ENCODE measurements at regions not wholly inside any gene's neighbourhood (a gene's known extent, or its start where the extent isn't known, plus 50 kb on each side); places are given as distances from the start of the nearest gene placed in this dataset.

DNA sequence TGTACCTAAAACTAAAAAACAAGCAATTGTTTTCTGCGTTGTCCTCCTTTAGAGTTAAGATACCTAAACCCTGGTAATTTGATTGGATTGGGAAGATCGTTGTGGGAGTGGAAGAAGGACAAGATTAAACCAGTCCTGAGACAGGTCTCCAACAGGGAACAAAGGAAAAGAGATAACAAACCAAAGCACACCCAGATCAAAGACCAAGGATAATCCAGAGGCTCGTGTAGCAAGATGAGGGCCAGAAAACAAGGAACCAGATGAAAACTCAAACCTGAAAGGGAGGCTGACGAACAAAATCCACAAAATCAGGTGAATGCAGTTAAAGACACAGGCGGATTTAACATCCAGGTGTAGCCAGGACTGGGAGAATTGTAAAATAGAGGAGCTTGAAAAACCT lies 618.1 kb downstream of the SLCO4C1 start:
- TF ChIP-seq, protein P1, sequence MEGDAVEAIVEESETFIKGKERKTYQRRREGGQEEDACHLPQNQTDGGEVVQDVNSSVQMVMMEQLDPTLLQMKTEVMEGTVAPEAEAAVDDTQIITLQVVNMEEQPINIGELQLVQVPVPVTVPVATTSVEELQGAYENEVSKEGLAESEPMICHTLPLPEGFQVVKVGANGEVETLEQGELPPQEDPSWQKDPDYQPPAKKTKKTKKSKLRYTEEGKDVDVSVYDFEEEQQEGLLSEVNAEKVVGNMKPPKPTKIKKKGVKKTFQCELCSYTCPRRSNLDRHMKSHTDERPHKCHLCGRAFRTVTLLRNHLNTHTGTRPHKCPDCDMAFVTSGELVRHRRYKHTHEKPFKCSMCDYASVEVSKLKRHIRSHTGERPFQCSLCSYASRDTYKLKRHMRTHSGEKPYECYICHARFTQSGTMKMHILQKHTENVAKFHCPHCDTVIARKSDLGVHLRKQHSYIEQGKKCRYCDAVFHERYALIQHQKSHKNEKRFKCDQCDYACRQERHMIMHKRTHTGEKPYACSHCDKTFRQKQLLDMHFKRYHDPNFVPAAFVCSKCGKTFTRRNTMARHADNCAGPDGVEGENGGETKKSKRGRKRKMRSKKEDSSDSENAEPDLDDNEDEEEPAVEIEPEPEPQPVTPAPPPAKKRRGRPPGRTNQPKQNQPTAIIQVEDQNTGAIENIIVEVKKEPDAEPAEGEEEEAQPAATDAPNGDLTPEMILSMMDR (IDR thresholded peaks at IDR 0.05; ENCODE audit: low read depth, low read length), result no peak
- TF ChIP-seq MAX (IDR thresholded peaks at IDR 0.05; ENCODE audit: low read depth, low read length), result no peak
- no peak for TF ChIP-seq POLR2A (IDR thresholded peaks at IDR 0.05; ENCODE audit: extremely low read depth, insufficient read length)
- TF ChIP-seq MYC (IDR thresholded peaks at IDR 0.05; ENCODE audit: low read depth, low read length), result no peak
- H3K4me3 ChIP-seq (ENCODE audit: low read depth, low read length), result no peak overlapping the region
- DNase-seq (ENCODE audit: low read depth), result no peak

DNA sequence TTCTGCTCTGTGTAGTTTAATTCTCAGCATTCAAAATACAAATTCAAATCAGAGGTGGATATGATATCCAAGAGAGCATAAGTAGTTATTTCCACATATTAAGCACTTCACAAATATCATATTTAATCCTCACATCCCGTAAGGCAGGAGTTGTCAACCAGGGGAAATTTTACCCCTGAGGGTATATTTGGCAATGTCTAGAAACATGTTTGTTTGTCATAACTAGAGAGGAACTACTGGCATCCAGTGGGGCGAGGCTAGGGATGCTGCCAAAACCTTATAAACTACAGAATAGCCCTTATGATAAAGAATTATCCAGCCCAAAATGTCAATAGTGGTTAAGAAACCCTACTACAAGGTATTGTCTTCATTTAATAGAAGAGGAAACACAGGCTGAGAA lies 619.4 kb downstream of the SLCO4C1 start:
- TF ChIP-seq MAX (IDR thresholded peaks at IDR 0.05; ENCODE audit: low read depth, low read length) (no peak), MYC (IDR thresholded peaks at IDR 0.05; ENCODE audit: low read depth, low read length) (no peak), POLR2A (IDR thresholded peaks at IDR 0.05; ENCODE audit: extremely low read depth, insufficient read length) (no peak)
- TF ChIP-seq, protein P1 (IDR thresholded peaks at IDR 0.05; ENCODE audit: low read depth, low read length), result no peak
- no peak overlapping the region for H3K4me3 ChIP-seq (ENCODE audit: low read depth, low read length)
- DNase-seq (ENCODE audit: low read depth), result no peak

DNA sequence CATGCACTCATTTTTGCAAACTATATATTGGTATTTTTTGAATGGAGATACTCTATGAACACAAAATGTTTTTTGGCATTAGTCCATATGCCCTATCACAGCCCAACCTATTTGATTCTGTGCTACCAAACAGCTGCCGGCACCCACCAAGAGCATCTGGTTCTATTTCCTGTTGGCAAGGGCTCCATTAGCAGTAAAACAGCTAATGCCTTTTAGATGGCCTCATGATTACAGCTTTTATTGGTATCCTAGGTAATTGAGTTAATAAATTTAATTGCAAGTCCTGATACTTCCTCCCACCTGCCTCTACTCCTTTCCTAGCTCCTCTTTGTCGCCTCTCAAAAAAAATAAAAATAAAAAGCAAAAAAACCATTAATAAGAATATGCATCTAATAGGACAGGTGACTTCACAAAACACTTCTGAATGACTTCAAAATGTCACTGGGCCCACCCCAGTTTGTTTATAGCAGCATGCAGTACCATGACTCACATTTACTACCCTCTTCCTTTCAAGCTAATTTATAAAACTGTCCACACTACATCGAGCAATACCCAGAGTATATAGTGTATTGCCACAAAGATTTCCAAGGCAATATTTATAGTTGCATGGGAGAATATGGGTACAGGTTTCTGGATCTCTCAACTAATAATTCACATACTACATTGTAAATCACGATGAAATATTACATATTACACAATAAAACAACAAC lies 620.4 kb downstream of the SLCO4C1 start:
- no peak for DNase-seq (ENCODE audit: low read depth)
- no peak overlapping the region for H3K4me3 ChIP-seq (ENCODE audit: low read depth, low read length)

DNA sequence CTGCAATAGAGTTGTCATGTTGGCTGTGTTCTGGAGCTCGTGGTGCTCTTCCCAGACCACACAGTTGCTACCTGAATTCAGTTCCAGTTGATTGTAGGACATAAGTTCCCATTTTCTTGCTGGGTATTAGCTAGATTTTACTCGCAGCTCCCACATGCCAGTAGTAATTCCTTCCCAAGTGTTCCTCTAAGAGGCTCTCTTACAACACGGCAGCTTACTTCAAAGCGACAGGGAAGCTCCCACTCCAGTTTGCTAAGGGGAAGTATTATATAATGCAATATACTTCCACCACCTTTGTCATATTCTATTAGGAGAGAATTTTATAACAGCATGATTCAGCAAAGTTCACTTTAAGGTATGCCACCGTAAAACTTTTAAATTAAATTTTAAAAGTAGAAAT lies 623.0 kb downstream of the SLCO4C1 start:
- DNase-seq (ENCODE audit: low read depth), result no peak
- TF ChIP-seq MAX (IDR thresholded peaks at IDR 0.05; ENCODE audit: low read depth, low read length) (no peak), MYC (IDR thresholded peaks at IDR 0.05; ENCODE audit: low read depth, low read length) (no peak), POLR2A (IDR thresholded peaks at IDR 0.05; ENCODE audit: extremely low read depth, insufficient read length) (no peak)
- TF ChIP-seq, protein P1 (IDR thresholded peaks at IDR 0.05; ENCODE audit: low read depth, low read length), result no peak
- no peak overlapping the region for H3K4me3 ChIP-seq (ENCODE audit: low read depth, low read length)

More for the DNA sequence above, 620.4 kb downstream of the SLCO4C1 start:
- TF ChIP-seq POLR2A (IDR thresholded peaks at IDR 0.05; ENCODE audit: extremely low read depth, insufficient read length), result no peak
- TF ChIP-seq, protein P1 (IDR thresholded peaks at IDR 0.05; ENCODE audit: low read depth, low read length), result no peak
- no peak for TF ChIP-seq MAX (IDR thresholded peaks at IDR 0.05; ENCODE audit: low read depth, low read length)
- no peak for TF ChIP-seq MYC (IDR thresholded peaks at IDR 0.05; ENCODE audit: low read depth, low read length)

- DNase-seq (ENCODE audit: low read depth), result no peak
- TF ChIP-seq MYC (IDR thresholded peaks at IDR 0.05; ENCODE audit: low read depth, low read length) (no peak), POLR2A (IDR thresholded peaks at IDR 0.05; ENCODE audit: extremely low read depth, insufficient read length) (no peak), MAX (IDR thresholded peaks at IDR 0.05; ENCODE audit: low read depth, low read length) (no peak)
- TF ChIP-seq, protein P1 (IDR thresholded peaks at IDR 0.05; ENCODE audit: low read depth, low read length), result no peak
- H3K4me3 ChIP-seq (ENCODE audit: low read depth, low read length), result no peak overlapping the region
Measured at GRCh38 chr5:101664071-101664791, 631.9 kb downstream of the SLCO4C1 start.
